ENCODE measurements at regions not wholly inside any gene's neighbourhood (a gene's known extent, or its start where the extent isn't known, plus 50 kb on each side); places are given as distances from the start of the nearest gene placed in this dataset.

DNA sequence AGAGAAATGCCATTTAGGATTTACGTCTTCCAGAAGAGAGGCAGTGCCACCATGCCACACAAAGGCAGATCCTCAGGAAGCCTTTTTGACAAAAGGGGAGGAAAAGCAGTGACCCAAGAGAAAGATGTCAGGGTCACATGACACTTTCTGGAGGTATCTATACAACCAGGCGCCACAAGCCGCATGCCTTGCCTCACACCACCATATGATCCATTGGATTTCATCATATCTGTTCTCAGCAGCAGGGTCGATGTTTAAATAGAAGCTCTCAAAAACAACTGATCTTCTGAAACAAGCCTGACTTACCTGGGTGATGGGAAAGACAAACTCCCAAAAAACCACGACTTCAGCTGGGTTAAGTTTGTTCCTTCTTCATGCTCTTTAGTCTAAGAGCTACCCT is 52.5 kb upstream of the UNC5B start:
- no peak for DNase-seq

DNA sequence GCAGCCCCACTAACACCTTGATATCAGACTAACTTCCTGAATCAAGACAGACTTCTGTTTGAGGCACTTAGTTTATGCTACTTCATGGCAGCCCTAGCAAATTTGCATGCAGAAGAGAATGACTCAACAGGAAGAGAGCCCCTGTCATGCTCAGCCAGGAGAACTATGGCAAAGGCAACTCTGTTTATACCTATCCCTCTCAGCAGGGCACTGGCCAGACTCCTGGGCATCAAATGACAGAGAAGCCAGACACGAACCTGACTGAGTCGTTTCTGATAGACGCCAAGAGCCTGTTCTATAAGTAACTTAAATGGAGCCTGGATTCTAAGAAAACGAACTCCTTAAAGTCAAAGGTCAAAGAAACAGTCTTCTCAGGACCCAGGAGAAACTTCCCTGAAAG is 50.9 kb upstream of the UNC5B start:
- DNase-seq: no peak
